ENCODE measurements at regions not wholly inside any gene's neighbourhood (a gene's known extent, or its start where the extent isn't known, plus 50 kb on each side); places are given as distances from the start of the nearest gene placed in this dataset.

- Histone ChIP-seq H3K27me3 (no peaks in the 10 kb centered on the region), H3K4me3 (no peak overlapping the region), H3K9me3 (no peaks in the 10 kb centered on the region), H3K36me3 (no peaks in the 10 kb centered on the region), H3K4me1 (no peaks in the 10 kb centered on the region), H3K27ac (no peak overlapping the region)
- intact Hi-C loops (cut with DNase I; ENCODE audit: low total_unique reads), result no loop called here
- DNase-seq, result no peak
- TF ChIP-seq CTCF (IDR thresholded peaks at IDR 0.05), result no peak
Observed at GRCh38 chr4:67141586-67141985, 403.7 kb downstream of the CENPC start.

- Histone ChIP-seq H3K4me3 (no peak overlapping the region), H3K27ac (no peak overlapping the region), H3K27me3 (no peaks in the 10 kb centered on the region), H3K9me3 (no peaks in the 10 kb centered on the region), H3K4me1 (no peaks in the 10 kb centered on the region), H3K36me3 (no peaks in the 10 kb centered on the region)
- intact Hi-C loops (cut with DNase I; ENCODE audit: low total_unique reads), result no loop called here
- no peak for TF ChIP-seq CTCF (IDR thresholded peaks at IDR 0.05)
- no peak for DNase-seq
Observed at GRCh38 chr4:67134616-67135015, 410.7 kb downstream of the CENPC start.

DNA sequence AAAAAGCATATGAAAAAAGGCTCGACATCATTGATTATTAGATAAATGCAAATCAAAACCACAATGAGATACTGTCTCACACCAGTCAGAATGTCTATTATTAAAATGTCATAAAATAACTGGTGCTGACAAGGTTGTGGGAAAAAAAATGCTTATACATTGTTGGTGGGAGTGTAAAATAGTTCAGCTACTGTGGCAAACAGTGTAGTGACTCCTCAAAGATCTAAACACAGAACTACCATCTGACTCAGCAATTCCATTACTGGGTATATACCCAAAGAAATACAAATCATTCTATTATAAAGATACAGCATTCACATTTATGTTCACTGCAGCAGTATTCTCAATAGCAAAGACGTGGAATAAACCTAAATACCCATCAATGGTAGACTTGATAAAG is 412.1 kb downstream of the CENPC start:
- intact Hi-C loops (cut with DNase I; ENCODE audit: low total_unique reads), result no loop called here
- DNase-seq, result no peak
- no peak overlapping the region for H3K4me3 ChIP-seq
- no peaks in the 10 kb centered on the region for H3K9me3 ChIP-seq
- no peaks in the 10 kb centered on the region for H3K27me3 ChIP-seq
- H3K4me1 ChIP-seq, result no peaks in the 10 kb centered on the region
- no peak for TF ChIP-seq CTCF (IDR thresholded peaks at IDR 0.05)
- no peaks in the 10 kb centered on the region for H3K36me3 ChIP-seq
- H3K27ac ChIP-seq, result no peak overlapping the region

- Histone ChIP-seq H3K4me1 (no peaks in the 10 kb centered on the region), H3K4me3 (no peak overlapping the region), H3K27ac (no peak overlapping the region), H3K27me3 (no peaks in the 10 kb centered on the region), H3K9me3 (no peaks in the 10 kb centered on the region), H3K36me3 (no peaks in the 10 kb centered on the region)
- TF ChIP-seq CTCF (IDR thresholded peaks at IDR 0.05), result no peak
- intact Hi-C loops (cut with DNase I; ENCODE audit: low total_unique reads), result no loop called here
- no peak for DNase-seq
Observed at GRCh38 chr4:67131224-67131623, 414.1 kb downstream of the CENPC start.

DNA sequence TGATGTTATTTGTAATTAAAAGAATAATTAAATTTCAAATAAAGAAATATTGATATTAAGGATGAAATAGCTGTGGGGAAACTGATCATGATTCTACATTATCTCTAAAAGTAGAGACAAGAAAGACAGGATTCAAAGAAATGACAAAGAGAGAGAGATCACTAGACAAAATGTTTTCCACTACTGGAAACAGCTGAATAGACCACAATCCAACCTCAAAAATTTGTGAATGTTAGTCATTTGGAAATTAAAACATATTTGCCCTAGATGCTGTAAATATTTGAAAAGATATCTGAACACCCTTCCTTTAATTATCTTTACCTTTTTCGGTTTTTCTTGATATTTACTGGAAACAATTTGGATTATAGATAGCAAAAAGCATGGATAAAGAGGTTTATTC is 414.9 kb downstream of the CENPC start:
- no peak overlapping the region for H3K4me3 ChIP-seq
- no peaks in the 10 kb centered on the region for H3K27me3 ChIP-seq
- intact Hi-C loops (cut with DNase I; ENCODE audit: low total_unique reads), result no loop called here
- no peaks in the 10 kb centered on the region for H3K9me3 ChIP-seq
- H3K4me1 ChIP-seq, result no peaks in the 10 kb centered on the region
- no peaks in the 10 kb centered on the region for H3K36me3 ChIP-seq
- no peak overlapping the region for H3K27ac ChIP-seq
- no peak for TF ChIP-seq CTCF (IDR thresholded peaks at IDR 0.05)
- no peak for DNase-seq

GRCh38 chr4:67126570-67126969 is 418.7 kb downstream of the CENPC start:
- TF ChIP-seq CTCF (IDR thresholded peaks at IDR 0.05), result no peak
- intact Hi-C loops (cut with DNase I; ENCODE audit: low total_unique reads), result no loop called here
- no peak overlapping the region for H3K27ac ChIP-seq
- no peaks in the 10 kb centered on the region for H3K4me1 ChIP-seq
- DNase-seq, result no peak
- H3K4me3 ChIP-seq, result no peak overlapping the region
- no peaks in the 10 kb centered on the region for H3K27me3 ChIP-seq
- H3K9me3 ChIP-seq, result no peaks in the 10 kb centered on the region
- H3K36me3 ChIP-seq, result no peaks in the 10 kb centered on the region
